ENCODE measurements at regions not wholly inside any gene's neighbourhood (a gene's known extent, or its start where the extent isn't known, plus 50 kb on each side); places are given as distances from the start of the nearest gene placed in this dataset.
A peak's percentile ranks its signal among the peaks of the same experiment; 100 is the strongest.

GRCh38 chr12:34339922-34340321 lies 317.6 kb downstream of the ALG10 start (continued):
- no peak for TF ChIP-seq ZNF18 (CRISPR knock-in tag; IDR thresholded peaks at IDR 0.05; ENCODE audit: insufficient replicate concordance)
- TF ChIP-seq ETV6 (CRISPR knock-in tag; conservative IDR thresholded peaks at IDR 0.05) = no peak
- TF ChIP-seq KLF12 (CRISPR knock-in tag; IDR thresholded peaks at IDR 0.05; ENCODE audit: borderline replicate concordance) = no peak
- peak; percentile 83; the same call in 1 of the 2 replicates for TF ChIP-seq NCOR1 (IDR thresholded peaks at IDR 0.05; ENCODE audit: borderline replicate concordance, low read length)
- TF ChIP-seq, protein P1, sequence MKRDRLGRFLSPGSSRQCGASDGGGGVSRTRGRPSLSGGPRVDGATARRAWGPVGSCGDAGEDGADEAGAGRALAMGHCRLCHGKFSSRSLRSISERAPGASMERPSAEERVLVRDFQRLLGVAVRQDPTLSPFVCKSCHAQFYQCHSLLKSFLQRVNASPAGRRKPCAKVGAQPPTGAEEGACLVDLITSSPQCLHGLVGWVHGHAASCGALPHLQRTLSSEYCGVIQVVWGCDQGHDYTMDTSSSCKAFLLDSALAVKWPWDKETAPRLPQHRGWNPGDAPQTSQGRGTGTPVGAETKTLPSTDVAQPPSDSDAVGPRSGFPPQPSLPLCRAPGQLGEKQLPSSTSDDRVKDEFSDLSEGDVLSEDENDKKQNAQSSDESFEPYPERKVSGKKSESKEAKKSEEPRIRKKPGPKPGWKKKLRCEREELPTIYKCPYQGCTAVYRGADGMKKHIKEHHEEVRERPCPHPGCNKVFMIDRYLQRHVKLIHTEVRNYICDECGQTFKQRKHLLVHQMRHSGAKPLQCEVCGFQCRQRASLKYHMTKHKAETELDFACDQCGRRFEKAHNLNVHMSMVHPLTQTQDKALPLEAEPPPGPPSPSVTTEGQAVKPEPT (CRISPR knock-in tag; IDR thresholded peaks at IDR 0.05; ENCODE audit: low read depth) = no peak
- TF ChIP-seq DNMT1 (CRISPR knock-in tag; IDR thresholded peaks at IDR 0.05) = no peak
- no peak for TF ChIP-seq ZBTB25 (CRISPR knock-in tag; IDR thresholded peaks at IDR 0.05)

All from HepG2 (cell line).